Panc1 (cell line): ENCODE measurements at regions not wholly inside any gene's neighbourhood (a gene's known extent, or its start where the extent isn't known, plus 50 kb on each side); places are given as distances from the start of the nearest gene placed in this dataset.
A peak's percentile ranks its signal among the peaks of the same experiment; 100 is the strongest.

Experiments
- ATAC-seq: fragments of 200-7000 bp; cut with Tn5 transposase; 2 replicates; pipeline ENCODE4 v1.9.1; 2020; ENCODE audit warnings: mild to moderate bottlenecking, moderate library complexity
- BruUV-seq: library from RNA; stranded (reverse); fragments of 400-500 nt; replicated peaks from 2 replicates; lab custom pipeline; 2021; lab: Mats Ljungman, UMichigan
- CTCF ChIA-PET: fragments of 300-600 bp; sonication (Branson Sonifier 250); formaldehyde crosslinking; loops from one replicate; lab custom pipeline; 2022; ENCODE audit warnings: antibody characterized with exemption; lab: Charles Lee
- POLR2A ChIA-PET: fragments of 300-600 bp; sonication (Branson Sonifier 250); formaldehyde crosslinking; loops from one replicate; lab custom pipeline; 2022; ENCODE audit warnings: antibody characterized with exemption; lab: Charles Lee
- DNase-seq: peaks from one replicate; pipeline ENCODE4 v3.0.0-alpha.2; 2010; ENCODE audit warnings: low read depth, low spot score
- H3K27ac ChIP-seq: 2 replicates; pipeline ENCODE4 v1.5.1; 2011; ENCODE audit warnings: mild to moderate bottlenecking, low read length, inconsistent platforms
- H3K27me3 ChIP-seq: fragments of 200-500 bp; sonication (Bioruptor generic); 2 replicates; pipeline ENCODE4 v1.6.0; 2014; ENCODE audit warnings: low read length, inconsistent platforms; ENCODE audit not compliant: control insufficient read depth, insufficient read depth
- H3K36me3 ChIP-seq: fragments of 200-500 bp; sonication (Bioruptor generic); 2 replicates; pipeline ENCODE4 v1.5.1; 2014; ENCODE audit warnings: inconsistent platforms, mild to moderate bottlenecking, low read length, moderate library complexity; ENCODE audit not compliant: control insufficient read depth, insufficient read depth
- H3K4me1 ChIP-seq: 2 replicates; pipeline ENCODE4 v1.5.1; 2011; ENCODE audit warnings: inconsistent platforms, mild to moderate bottlenecking, low read length, moderate library complexity; ENCODE audit not compliant: control insufficient read depth, insufficient read depth
- H3K4me3 ChIP-seq, 2 experiments: 2 replicates each; pipeline ENCODE4 v1.5.1; 2011 to 2012; ENCODE audit warnings: low read depth in 2 of 2, low read length in 2 of 2, mild to moderate bottlenecking in 2 of 2, inconsistent platforms in 1 of 2, moderate library complexity in 1 of 2
- H3K9me3 ChIP-seq: fragments of 200-500 bp; sonication (Bioruptor generic); 2 replicates; pipeline ENCODE4 v1.5.1; 2014; ENCODE audit warnings: low read depth, mild to moderate bottlenecking, inconsistent platforms, low read length, moderate library complexity; ENCODE audit not compliant: control insufficient read depth, insufficient read depth
- POLR2AphosphoS5 ChIP-seq: IDR thresholded peaks from 2 replicates; pipeline ENCODE4 v1.6.1; 2012; ENCODE audit warnings: mild to moderate bottlenecking, low read depth, low read length, moderate library complexity
- SIN3A ChIP-seq: IDR thresholded peaks from 2 replicates; pipeline ENCODE4 v1.6.1; 2012; ENCODE audit warnings: low read depth, mild to moderate bottlenecking, low read length, moderate library complexity, borderline replicate concordance; ENCODE audit not compliant: insufficient read depth
- TCF7L2 ChIP-seq: IDR thresholded peaks from 2 replicates; pipeline ENCODE4 v1.6.1; 2011; ENCODE audit warnings: mild to moderate bottlenecking, low read depth, low read length, inconsistent platforms
- in situ Hi-C: cut with HindIII; loops from 2 replicates; pipeline ENCODE4 v1.10.0; 2016; ENCODE audit warnings: low sequenced_read_pairs, low pct_unique_long_range_greater_than_20kb
- intact Hi-C: fragments of 100-400 bp; cut with micrococcal nuclease; formaldehyde crosslinking; loops from one replicate; pipeline ENCODE4 v1.10.0; 2022; ENCODE audit not compliant: unreplicated experiment
- TF ChIP-seq, protein P1 (sequence below), 2 experiments: IDR thresholded peaks; 2 replicates each; pipeline ENCODE4 v1.6.1; 2011 to 2012; ENCODE audit warnings: low read depth in 2 of 2, control low read depth in 1 of 2, low read length in 1 of 2, mild to moderate bottlenecking in 1 of 2, moderate library complexity in 1 of 2; ENCODE audit not compliant: insufficient read depth in 1 of 2
- TF ChIP-seq, protein P2 (sequence below): fragments of 450-650 bp; IDR thresholded peaks from 2 replicates; pipeline ENCODE4 v1.5.1; 2017; ENCODE audit warnings: mild to moderate bottlenecking

GRCh38 chr16:5427571-5427970 lies 330.0 kb upstream of the EEF2KMT start:
- Histone ChIP-seq H3K27me3 (no peaks in the 10 kb centered on the region; the same call in 1 of the 2 replicates), H3K9me3 (no peaks in the 10 kb centered on the region), H3K27ac (no peak overlapping the region), H3K4me3 (no peak overlapping the region), H3K36me3 (no peaks in the 10 kb centered on the region), H3K4me1 (no peaks in the 10 kb centered on the region)
- TF ChIP-seq, protein P1, sequence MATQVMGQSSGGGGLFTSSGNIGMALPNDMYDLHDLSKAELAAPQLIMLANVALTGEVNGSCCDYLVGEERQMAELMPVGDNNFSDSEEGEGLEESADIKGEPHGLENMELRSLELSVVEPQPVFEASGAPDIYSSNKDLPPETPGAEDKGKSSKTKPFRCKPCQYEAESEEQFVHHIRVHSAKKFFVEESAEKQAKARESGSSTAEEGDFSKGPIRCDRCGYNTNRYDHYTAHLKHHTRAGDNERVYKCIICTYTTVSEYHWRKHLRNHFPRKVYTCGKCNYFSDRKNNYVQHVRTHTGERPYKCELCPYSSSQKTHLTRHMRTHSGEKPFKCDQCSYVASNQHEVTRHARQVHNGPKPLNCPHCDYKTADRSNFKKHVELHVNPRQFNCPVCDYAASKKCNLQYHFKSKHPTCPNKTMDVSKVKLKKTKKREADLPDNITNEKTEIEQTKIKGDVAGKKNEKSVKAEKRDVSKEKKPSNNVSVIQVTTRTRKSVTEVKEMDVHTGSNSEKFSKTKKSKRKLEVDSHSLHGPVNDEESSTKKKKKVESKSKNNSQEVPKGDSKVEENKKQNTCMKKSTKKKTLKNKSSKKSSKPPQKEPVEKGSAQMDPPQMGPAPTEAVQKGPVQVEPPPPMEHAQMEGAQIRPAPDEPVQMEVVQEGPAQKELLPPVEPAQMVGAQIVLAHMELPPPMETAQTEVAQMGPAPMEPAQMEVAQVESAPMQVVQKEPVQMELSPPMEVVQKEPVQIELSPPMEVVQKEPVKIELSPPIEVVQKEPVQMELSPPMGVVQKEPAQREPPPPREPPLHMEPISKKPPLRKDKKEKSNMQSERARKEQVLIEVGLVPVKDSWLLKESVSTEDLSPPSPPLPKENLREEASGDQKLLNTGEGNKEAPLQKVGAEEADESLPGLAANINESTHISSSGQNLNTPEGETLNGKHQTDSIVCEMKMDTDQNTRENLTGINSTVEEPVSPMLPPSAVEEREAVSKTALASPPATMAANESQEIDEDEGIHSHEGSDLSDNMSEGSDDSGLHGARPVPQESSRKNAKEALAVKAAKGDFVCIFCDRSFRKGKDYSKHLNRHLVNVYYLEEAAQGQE (IDR thresholded peaks at IDR 0.05; ENCODE audit: insufficient read depth in 1 of 2, low read depth in 2 of 2, low read length in 1 of 2): no peak
- TF ChIP-seq POLR2AphosphoS5: no peak
- TF ChIP-seq, protein P2, sequence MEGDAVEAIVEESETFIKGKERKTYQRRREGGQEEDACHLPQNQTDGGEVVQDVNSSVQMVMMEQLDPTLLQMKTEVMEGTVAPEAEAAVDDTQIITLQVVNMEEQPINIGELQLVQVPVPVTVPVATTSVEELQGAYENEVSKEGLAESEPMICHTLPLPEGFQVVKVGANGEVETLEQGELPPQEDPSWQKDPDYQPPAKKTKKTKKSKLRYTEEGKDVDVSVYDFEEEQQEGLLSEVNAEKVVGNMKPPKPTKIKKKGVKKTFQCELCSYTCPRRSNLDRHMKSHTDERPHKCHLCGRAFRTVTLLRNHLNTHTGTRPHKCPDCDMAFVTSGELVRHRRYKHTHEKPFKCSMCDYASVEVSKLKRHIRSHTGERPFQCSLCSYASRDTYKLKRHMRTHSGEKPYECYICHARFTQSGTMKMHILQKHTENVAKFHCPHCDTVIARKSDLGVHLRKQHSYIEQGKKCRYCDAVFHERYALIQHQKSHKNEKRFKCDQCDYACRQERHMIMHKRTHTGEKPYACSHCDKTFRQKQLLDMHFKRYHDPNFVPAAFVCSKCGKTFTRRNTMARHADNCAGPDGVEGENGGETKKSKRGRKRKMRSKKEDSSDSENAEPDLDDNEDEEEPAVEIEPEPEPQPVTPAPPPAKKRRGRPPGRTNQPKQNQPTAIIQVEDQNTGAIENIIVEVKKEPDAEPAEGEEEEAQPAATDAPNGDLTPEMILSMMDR: no peak
- no peak for TF ChIP-seq SIN3A
- no peak for TF ChIP-seq TCF7L2
- ChIA-PET CTCF (interaction anchor here (0.6 kb wide), 1 partner anchor 919 kb away, joined by 3 read pairs; no protein-coding TSS in a partner anchor), POLR2A (no interaction called here)
- DNase-seq (no peak), ATAC-seq (no peak)
- BruUV-seq: no TSS peak
- in situ Hi-C loops (no loop called here), intact Hi-C loops (no loop called here)

- no peaks in the 10 kb centered on the region for H3K36me3 ChIP-seq
- no peak overlapping the region for H3K4me3 ChIP-seq
- in situ Hi-C loops: no loop called here
- intact Hi-C loops: no loop called here
- H3K9me3 ChIP-seq: no peaks in the 10 kb centered on the region
- no peak overlapping the region for H3K27ac ChIP-seq
- TF ChIP-seq TCF7L2: no peak
- TF ChIP-seq SIN3A: no peak
- TF ChIP-seq, protein P2: no peak
- TF ChIP-seq POLR2AphosphoS5: no peak
- TF ChIP-seq, protein P1 (IDR thresholded peaks at IDR 0.05; ENCODE audit: insufficient read depth in 1 of 2, low read depth in 2 of 2, low read length in 1 of 2): no peak
- no peaks in the 10 kb centered on the region; the same call in 1 of the 2 replicates for H3K27me3 ChIP-seq
- BruUV-seq: no TSS peak
- no peaks in the 10 kb centered on the region for H3K4me1 ChIP-seq
- ChIA-PET POLR2A (no interaction called here), CTCF (no interaction called here)
- no peak for DNase-seq
- 0 out of 2 replicates have a peak, but pooled peaks have one; percentile 48 for ATAC-seq
These were observed 325.3 kb upstream of the EEF2KMT start for GRCh38 chr16:5422643-5423496.
